ENCODE measurements at regions not wholly inside any gene's neighbourhood (a gene's known extent, or its start where the extent isn't known, plus 50 kb on each side); places are given as distances from the start of the nearest gene placed in this dataset.
"Not testable (repeated sequence)": the region's sequence is repeated elsewhere in the genome, so short reads cannot be mapped to it uniquely, and the experiment has no call there.

DNA sequence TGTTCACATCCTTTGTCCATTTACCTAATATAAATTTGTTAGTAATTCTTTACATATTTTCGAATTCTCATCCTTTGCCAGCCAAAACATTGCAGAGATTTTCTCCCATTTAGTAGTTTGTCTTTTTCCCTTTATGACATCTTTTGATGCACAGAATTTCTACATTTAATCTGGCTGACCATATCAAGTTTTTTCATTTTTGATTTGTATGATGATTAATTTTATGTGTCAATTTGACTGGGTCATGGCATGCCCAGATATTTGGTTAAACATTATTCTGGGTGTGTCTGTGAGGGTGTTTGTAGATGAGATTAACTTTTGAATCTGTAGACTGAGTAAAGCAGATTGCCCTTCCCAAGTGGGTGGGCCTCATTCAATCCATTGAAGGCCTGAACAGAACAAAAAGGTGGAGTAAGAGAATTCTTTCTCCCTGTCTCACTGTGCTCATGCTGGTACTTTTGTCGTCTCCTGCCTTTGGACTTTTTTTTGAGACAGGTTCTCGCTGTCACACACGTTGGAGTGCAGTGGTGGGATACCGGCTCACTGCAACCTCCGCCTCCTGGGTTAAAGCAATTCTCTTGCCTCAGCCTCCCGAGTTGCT, 72.1 kb upstream of the EPB41L1 start:
- Histone ChIP-seq H3K9me3 (no peaks in the 10 kb centered on the region), H3K4me3 (no peak overlapping the region), H3K4me1 (no peaks in the 10 kb centered on the region), H3K36me3 (no peaks in the 10 kb centered on the region), H3K27ac (no peak overlapping the region), H3K27me3 (peaks cover 0 to 9% of the 10 kb centered on the region in 2 donors)
- DNase-seq (no peak), ATAC-seq (no peak)
- intact Hi-C loops (cut with DNase I) = no loop called here
- no peak for TF ChIP-seq CTCF (IDR thresholded peaks at IDR 0.05)

DNA sequence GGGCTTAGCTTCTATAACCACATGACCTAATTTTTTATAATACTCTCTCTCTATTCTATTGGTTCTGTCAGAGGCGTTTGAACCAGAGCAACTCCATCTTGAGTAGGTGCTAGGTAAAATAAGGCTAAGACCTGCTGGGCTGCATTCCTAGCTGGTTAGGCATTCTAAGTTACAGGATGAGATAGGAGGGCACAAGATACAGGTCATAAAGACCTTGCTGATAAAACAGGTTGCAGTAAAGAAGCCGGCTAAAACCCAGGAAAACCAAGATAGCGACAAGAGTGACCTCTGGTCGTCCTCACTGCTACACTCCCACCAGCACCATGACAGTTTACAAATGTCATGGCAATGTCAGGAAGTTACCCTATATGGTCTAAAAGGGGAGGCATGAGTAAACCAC, 71.3 kb upstream of the EPB41L1 start:
- H3K27me3 ChIP-seq; H3K27ac ChIP-seq; H3K36me3 ChIP-seq; DNase-seq; H3K4me1 ChIP-seq; H3K4me3 ChIP-seq; intact Hi-C loops (cut with DNase I); ATAC-seq; H3K9me3 ChIP-seq: not testable (repeated sequence)

DNA sequence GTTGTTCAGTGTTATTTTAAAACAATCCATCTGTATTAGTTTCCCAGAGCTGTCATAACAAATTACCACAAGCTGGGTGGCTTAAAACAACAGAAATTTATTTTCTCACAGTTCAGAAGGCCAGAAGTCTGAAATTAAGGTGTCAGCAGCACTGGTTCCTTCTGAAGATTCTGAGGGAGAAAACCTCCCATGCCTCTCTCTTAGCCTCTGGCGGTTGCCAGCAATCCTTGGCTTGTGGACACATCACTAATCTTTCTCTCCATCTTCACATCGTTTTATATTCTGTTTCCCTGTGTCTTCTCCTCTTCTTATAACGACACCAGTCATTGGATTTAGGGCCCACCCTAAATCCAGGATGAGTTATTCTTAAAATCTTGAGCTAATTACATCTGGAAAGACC, 70.2 kb upstream of the EPB41L1 start:
- no peaks in the 10 kb centered on the region for H3K27me3 ChIP-seq
- H3K4me3 ChIP-seq = no peak overlapping the region
- H3K27ac ChIP-seq = no peak overlapping the region
- intact Hi-C loops (cut with DNase I) = no loop called here
- no peaks in the 10 kb centered on the region for H3K36me3 ChIP-seq
- ATAC-seq (no peak), DNase-seq (no peak)
- no peaks in the 10 kb centered on the region for H3K4me1 ChIP-seq
- no peaks in the 10 kb centered on the region for H3K9me3 ChIP-seq
- TF ChIP-seq CTCF (IDR thresholded peaks at IDR 0.05) = no peak

GRCh38 chr20:36084897-36085613, 69.5 kb upstream of the EPB41L1 start:
- DNase-seq (no peak), ATAC-seq (peak; percentile 71)
- intact Hi-C loops (cut with DNase I) = no loop called here
- TF ChIP-seq CTCF (IDR thresholded peaks at IDR 0.05) = no peak
- no peaks in the 10 kb centered on the region for H3K36me3 ChIP-seq
- no peak overlapping the region for H3K4me3 ChIP-seq
- peak overlapping the region; percentile 60 to 80 for H3K27ac ChIP-seq
- no peaks in the 10 kb centered on the region for H3K4me1 ChIP-seq
- H3K9me3 ChIP-seq = no peaks in the 10 kb centered on the region
- peaks cover 0 to 6% of the 10 kb centered on the region in 2 donors for H3K27me3 ChIP-seq

DNA sequence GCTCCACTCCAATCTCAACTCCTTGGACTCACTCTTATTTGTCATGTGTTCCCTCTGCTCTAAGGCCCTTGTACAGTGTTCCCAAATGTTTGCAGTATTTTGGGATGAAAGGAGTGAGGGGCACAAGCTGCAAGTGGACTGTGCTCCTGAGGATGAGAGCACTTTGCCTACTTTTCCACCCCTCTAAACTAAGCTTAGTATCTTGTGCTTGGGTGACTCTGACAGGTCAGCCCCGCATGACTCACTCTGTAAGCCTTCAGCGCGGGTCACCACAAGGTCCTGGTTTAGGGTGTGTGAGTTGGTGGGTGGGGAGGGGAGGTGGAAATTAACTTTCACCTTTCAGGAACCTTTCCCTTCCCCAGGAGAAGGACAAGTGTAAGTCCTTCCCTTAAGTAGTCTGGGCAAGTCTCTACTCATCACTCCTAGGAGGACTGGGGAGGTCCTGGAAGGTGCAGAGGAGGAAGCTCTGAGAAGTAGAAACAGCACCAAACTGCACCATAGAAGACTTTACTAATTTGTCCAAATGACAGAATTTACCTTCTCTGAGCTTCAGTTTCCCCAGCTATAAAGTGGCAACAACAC, 68.8 kb upstream of the EPB41L1 start:
- intact Hi-C loops (cut with DNase I) = no loop called here
- Histone ChIP-seq H3K4me3 (no peak overlapping the region), H3K4me1 (no peaks in the 10 kb centered on the region), H3K27me3 (peaks cover 0 to 13% of the 10 kb centered on the region in 2 donors), H3K9me3 (no peaks in the 10 kb centered on the region), H3K36me3 (no peaks in the 10 kb centered on the region), H3K27ac (peak overlapping the region; percentile 60 to 80)
- DNase-seq (peak in 2 of 4 donors; percentile 79 to 82), ATAC-seq (peak; percentile 93)
- TF ChIP-seq CTCF (IDR thresholded peaks at IDR 0.05) = no peak
